Erythroblast (primary cell): ENCODE measurements at regions not wholly inside any gene's neighbourhood (a gene's known extent, or its start where the extent isn't known, plus 50 kb on each side); places are given as distances from the start of the nearest gene placed in this dataset.

Experiments used
- GATA1 ChIP-seq: IDR thresholded peaks from 2 replicates; pipeline ENCODE4 v1.6.1; 2011; ENCODE audit warnings: low read depth, mild to moderate bottlenecking, control low read depth, low read length, moderate library complexity
- POLR2A ChIP-seq: IDR thresholded peaks from 2 replicates; pipeline ENCODE4 v1.6.1; 2011; ENCODE audit warnings: mild to moderate bottlenecking, low read length

- no peak for TF ChIP-seq POLR2A
- TF ChIP-seq GATA1: no peak
Observed at GRCh38 chrX:96183391-96183790, 501.3 kb upstream of the DIAPH2 start.
